ENCODE measurements at regions not wholly inside any gene's neighbourhood (a gene's known extent, or its start where the extent isn't known, plus 50 kb on each side); places are given as distances from the start of the nearest gene placed in this dataset.

DNA sequence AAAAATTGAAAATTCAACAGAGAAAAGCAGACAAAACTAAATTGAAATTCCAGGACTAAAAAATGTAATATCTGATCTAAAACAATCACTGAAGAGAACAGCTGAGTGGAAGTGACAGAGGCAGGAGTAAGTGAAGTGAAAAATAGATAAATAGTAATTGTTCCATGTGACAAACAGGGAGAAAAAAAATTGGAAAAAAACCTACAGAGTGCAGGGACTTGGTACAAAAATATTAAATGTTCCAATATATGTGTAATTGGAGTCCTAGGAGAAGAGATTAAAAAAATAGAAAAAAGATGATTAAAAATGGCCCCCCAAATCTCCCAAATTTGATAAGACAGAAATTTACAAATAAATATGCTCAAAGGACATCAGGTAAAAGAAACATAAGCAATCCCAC is 63.4 kb upstream of the NAMPT start:
- Histone ChIP-seq H3K9me3 (no peaks in the 10 kb centered on the region), H3K36me3 (no peaks in the 10 kb centered on the region), H3K27ac (no peak overlapping the region), H3K27me3 (no peaks in the 10 kb centered on the region), H3K4me1 (no peaks in the 10 kb centered on the region), H3K4me3 (no peak overlapping the region)
- no peak for DNase-seq
- no peak for TF ChIP-seq POLR2A (IDR thresholded peaks at IDR 0.05)
- TF ChIP-seq CTCF (IDR thresholded peaks at IDR 0.05), result no peak

GRCh38 chr7:106347229-106347833 is 62.5 kb upstream of the NAMPT start:
- Histone ChIP-seq H3K9me3 (no peaks in the 10 kb centered on the region), H3K4me3 (no peak overlapping the region), H3K4me1 (no peaks in the 10 kb centered on the region), H3K27ac (no peak overlapping the region), H3K27me3 (no peaks in the 10 kb centered on the region), H3K36me3 (no peaks in the 10 kb centered on the region)
- DNase-seq, result no peak
- no peak for TF ChIP-seq CTCF (IDR thresholded peaks at IDR 0.05)
- TF ChIP-seq POLR2A (IDR thresholded peaks at IDR 0.05), result no peak

- H3K27me3 ChIP-seq, result no peaks in the 10 kb centered on the region
- DNase-seq, result no peak
- H3K9me3 ChIP-seq, result peaks cover 0 to 6% (median 0%) of the 10 kb centered on the region in 4 donors
- no peaks in the 10 kb centered on the region for H3K36me3 ChIP-seq
- H3K4me1 ChIP-seq, result no peaks in the 10 kb centered on the region
- TF ChIP-seq CTCF (IDR thresholded peaks at IDR 0.05) (no peak), POLR2A (IDR thresholded peaks at IDR 0.05) (no peak)
- H3K27ac ChIP-seq, result no peak overlapping the region
- no peak overlapping the region for H3K4me3 ChIP-seq
Measured at GRCh38 chr7:106346678-106347217, 62.0 kb upstream of the NAMPT start.

DNA sequence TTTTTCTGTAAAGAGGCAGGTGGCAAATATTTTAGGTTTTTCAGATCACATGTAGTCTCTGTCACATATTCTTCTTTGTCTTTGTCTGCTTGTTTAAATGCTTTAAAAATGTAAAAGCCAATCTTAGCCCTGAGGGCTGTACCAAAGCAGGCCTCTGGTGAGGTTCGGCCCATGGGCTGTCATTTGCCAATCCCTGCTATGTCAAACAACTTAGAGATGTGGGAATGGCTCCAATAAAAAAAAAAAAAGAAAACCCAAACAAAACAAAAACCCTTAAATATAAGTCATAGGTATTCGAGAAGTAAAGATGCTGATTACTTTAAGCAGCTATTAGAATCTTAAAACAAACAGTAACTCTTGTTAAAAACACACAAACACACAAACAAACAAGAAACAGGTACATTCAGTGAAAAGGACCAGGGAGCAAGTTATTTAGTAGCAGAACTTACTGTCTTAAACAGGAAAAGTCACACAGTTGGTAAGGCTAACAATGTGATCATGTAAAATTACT is 61.4 kb upstream of the NAMPT start:
- H3K9me3 ChIP-seq, result peaks cover 0 to 8% (median 0%) of the 10 kb centered on the region in 4 donors
- no peak overlapping the region for H3K27ac ChIP-seq
- H3K27me3 ChIP-seq, result no peaks in the 10 kb centered on the region
- DNase-seq, result no peak
- H3K4me1 ChIP-seq, result no peaks in the 10 kb centered on the region
- no peaks in the 10 kb centered on the region for H3K36me3 ChIP-seq
- TF ChIP-seq POLR2A (IDR thresholded peaks at IDR 0.05), result no peak
- TF ChIP-seq CTCF (IDR thresholded peaks at IDR 0.05), result no peak
- H3K4me3 ChIP-seq, result no peak overlapping the region

GRCh38 chr7:106345421-106346166 is 60.8 kb upstream of the NAMPT start:
- peaks cover 0 to 8% (median 0%) of the 10 kb centered on the region in 4 donors for H3K9me3 ChIP-seq
- no peak for DNase-seq
- H3K27me3 ChIP-seq, result no peaks in the 10 kb centered on the region
- no peak overlapping the region for H3K27ac ChIP-seq
- no peak for TF ChIP-seq CTCF (IDR thresholded peaks at IDR 0.05)
- TF ChIP-seq POLR2A (IDR thresholded peaks at IDR 0.05), result no peak
- no peaks in the 10 kb centered on the region for H3K4me1 ChIP-seq
- no peaks in the 10 kb centered on the region for H3K36me3 ChIP-seq
- H3K4me3 ChIP-seq, result no peak overlapping the region

Measured in Peyer's patch (tissue), 4 donors.